ENCODE measurements at regions not wholly inside any gene's neighbourhood (a gene's known extent, or its start where the extent isn't known, plus 50 kb on each side); places are given as distances from the start of the nearest gene placed in this dataset.

GRCh38 chrX:146141221-146141620 lies 323.6 kb downstream of the SLITRK2 start:
- no peak for TF ChIP-seq CTCF (IDR thresholded peaks at IDR 0.05)
- no peak for TF ChIP-seq POLR2A (IDR thresholded peaks at IDR 0.05)
